ENCODE measurements at regions not wholly inside any gene's neighbourhood (a gene's known extent, or its start where the extent isn't known, plus 50 kb on each side); places are given as distances from the start of the nearest gene placed in this dataset.
A peak's percentile ranks its signal among the peaks of the same experiment; 100 is the strongest.

DNA sequence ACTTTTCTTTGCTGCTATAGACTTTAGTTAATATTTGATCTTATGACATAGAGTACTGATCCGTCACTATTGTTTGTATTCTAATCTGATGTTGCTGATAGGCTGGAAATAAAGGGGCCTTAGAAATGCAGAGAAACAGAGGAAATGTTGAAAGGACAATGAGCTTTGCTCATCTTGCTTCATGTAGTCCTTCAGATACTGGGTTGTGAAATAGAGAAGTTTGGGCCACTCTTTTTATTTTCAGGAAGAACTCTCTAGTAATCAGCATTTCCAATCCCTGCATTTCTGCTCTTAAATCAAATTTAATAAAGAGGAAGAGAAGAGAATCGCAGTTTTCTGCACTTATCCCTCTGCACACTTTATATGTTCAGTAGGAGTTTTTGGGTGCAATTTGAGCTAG, 192.8 kb upstream of the THBS1 start (continued):
- TF ChIP-seq NCOA2 (CRISPR knock-in tag; IDR thresholded peaks at IDR 0.05) (peak; percentile 35; the same call in 1 of the 2 replicates), CREM (IDR thresholded peaks at IDR 0.05) (0 out of 2 replicates have a peak, but pooled peaks have one; percentile 25), CREM (CRISPR knock-in tag; IDR thresholded peaks at IDR 0.05) (no peak), RCOR2 (CRISPR knock-in tag; IDR thresholded peaks at IDR 0.05) (0 out of 2 replicates have a peak, but pooled peaks have one; percentile 24), GATAD2A (CRISPR knock-in tag; IDR thresholded peaks at IDR 0.05) (peak; percentile 41; the same call in 1 of the 2 replicates), SAP130 (CRISPR knock-in tag; IDR thresholded peaks at IDR 0.05; ENCODE audit: low read depth) (0 out of 2 replicates have a peak, but pooled peaks have one; percentile 11), ZBTB21 (CRISPR knock-in tag; IDR thresholded peaks at IDR 0.05) (no peak), SOX6 (IDR thresholded peaks at IDR 0.05) (no peak), SOX6 (CRISPR knock-in tag; IDR thresholded peaks at IDR 0.05) (peak; percentile 89), NFYB (CRISPR knock-in tag; IDR thresholded peaks at IDR 0.05) (peak; percentile 32; the same call in 1 of the 2 replicates), THYN1 (CRISPR knock-in tag; IDR thresholded peaks at IDR 0.05; ENCODE audit: borderline replicate concordance, low read depth) (no peak), SOX13 (IDR thresholded peaks at IDR 0.05) (peak; percentile 64; the same call in 1 of the 2 replicates), SOX13 (CRISPR knock-in tag; conservative IDR thresholded peaks at IDR 0.05 in 1 of 2, IDR thresholded peaks at IDR 0.05 in 1 of 2) (peak in 1 of 2 experiments; percentile 94; a peak in 2 of 4 replicates), RELA (CRISPR knock-in tag; IDR thresholded peaks at IDR 0.05) (no peak), FOXA3 (CRISPR knock-in tag; IDR thresholded peaks at IDR 0.05) (peak; percentile 32; the same call in 1 of the 2 replicates), HNF4A (CRISPR knock-in tag; IDR thresholded peaks at IDR 0.05) (peak; percentile 71), MYNN (CRISPR knock-in tag; IDR thresholded peaks at IDR 0.05; ENCODE audit: low read depth) (no peak), CEBPB (IDR thresholded peaks at IDR 0.05; ENCODE audit: borderline replicate concordance, low read depth, low read length) (peak; percentile 80), FOXP1 (IDR thresholded peaks at IDR 0.05) (no peak), FOXP1 (CRISPR knock-in tag; IDR thresholded peaks at IDR 0.05) (peak; percentile 10; the same call in 1 of the 2 replicates), CEBPG (CRISPR knock-in tag; IDR thresholded peaks at IDR 0.05) (peak; percentile 74), BCL6 (CRISPR knock-in tag; IDR thresholded peaks at IDR 0.05) (peak; percentile 95), ZNF747 (CRISPR knock-in tag; IDR thresholded peaks at IDR 0.05; ENCODE audit: borderline replicate concordance) (no peak)
- TF ChIP-seq, protein P1, sequence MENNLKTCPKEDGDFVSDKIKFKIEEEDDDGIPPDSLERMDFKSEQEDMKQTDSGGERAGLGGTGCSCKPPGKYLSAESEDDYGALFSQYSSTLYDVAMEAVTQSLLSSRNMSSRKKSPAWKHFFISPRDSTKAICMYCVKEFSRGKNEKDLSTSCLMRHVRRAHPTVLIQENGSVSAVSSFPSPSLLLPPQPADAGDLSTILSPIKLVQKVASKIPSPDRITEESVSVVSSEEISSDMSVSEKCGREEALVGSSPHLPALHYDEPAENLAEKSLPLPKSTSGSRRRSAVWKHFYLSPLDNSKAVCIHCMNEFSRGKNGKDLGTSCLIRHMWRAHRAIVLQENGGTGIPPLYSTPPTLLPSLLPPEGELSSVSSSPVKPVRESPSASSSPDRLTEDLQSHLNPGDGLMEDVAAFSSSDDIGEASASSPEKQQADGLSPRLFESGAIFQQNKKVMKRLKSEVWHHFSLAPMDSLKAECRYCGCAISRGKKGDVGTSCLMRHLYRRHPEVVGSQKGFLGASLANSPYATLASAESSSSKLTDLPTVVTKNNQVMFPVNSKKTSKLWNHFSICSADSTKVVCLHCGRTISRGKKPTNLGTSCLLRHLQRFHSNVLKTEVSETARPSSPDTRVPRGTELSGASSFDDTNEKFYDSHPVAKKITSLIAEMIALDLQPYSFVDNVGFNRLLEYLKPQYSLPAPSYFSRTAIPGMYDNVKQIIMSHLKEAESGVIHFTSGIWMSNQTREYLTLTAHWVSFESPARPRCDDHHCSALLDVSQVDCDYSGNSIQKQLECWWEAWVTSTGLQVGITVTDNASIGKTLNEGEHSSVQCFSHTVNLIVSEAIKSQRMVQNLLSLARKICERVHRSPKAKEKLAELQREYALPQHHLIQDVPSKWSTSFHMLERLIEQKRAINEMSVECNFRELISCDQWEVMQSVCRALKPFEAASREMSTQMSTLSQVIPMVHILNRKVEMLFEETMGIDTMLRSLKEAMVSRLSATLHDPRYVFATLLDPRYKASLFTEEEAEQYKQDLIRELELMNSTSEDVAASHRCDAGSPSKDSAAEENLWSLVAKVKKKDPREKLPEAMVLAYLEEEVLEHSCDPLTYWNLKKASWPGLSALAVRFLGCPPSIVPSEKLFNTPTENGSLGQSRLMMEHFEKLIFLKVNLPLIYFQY (CRISPR knock-in tag; IDR thresholded peaks at IDR 0.05; ENCODE audit: borderline replicate concordance), result no peak
- TF ChIP-seq, protein P2, sequence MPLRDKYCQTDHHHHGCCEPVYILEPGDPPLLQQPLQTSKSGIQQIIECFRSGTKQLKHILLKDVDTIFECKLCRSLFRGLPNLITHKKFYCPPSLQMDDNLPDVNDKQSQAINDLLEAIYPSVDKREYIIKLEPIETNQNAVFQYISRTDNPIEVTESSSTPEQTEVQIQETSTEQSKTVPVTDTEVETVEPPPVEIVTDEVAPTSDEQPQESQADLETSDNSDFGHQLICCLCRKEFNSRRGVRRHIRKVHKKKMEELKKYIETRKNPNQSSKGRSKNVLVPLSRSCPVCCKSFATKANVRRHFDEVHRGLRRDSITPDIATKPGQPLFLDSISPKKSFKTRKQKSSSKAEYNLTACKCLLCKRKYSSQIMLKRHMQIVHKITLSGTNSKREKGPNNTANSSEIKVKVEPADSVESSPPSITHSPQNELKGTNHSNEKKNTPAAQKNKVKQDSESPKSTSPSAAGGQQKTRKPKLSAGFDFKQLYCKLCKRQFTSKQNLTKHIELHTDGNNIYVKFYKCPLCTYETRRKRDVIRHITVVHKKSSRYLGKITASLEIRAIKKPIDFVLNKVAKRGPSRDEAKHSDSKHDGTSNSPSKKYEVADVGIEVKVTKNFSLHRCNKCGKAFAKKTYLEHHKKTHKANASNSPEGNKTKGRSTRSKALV (CRISPR knock-in tag; IDR thresholded peaks at IDR 0.05), result no peak
- TF ChIP-seq, protein P3, sequence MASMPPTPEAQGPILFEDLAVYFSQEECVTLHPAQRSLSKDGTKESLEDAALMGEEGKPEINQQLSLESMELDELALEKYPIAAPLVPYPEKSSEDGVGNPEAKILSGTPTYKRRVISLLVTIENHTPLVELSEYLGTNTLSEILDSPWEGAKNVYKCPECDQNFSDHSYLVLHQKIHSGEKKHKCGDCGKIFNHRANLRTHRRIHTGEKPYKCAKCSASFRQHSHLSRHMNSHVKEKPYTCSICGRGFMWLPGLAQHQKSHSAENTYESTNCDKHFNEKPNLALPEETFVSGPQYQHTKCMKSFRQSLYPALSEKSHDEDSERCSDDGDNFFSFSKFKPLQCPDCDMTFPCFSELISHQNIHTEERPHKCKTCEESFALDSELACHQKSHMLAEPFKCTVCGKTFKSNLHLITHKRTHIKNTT (CRISPR knock-in tag; IDR thresholded peaks at IDR 0.05), result no peak
- TF ChIP-seq, protein P4, sequence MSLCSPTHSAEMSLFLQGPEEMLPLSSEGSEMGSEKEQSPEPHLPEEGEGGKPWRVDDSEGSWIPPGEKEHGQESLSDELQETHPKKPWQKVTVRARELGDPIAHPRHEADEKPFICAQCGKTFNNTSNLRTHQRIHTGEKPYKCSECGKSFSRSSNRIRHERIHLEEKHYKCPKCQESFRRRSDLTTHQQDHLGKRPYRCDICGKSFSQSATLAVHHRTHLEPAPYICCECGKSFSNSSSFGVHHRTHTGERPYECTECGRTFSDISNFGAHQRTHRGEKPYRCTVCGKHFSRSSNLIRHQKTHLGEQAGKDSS (CRISPR knock-in tag; IDR thresholded peaks at IDR 0.05; ENCODE audit: borderline replicate concordance, low read depth), result no peak
